Stimulated activated naive CD8-positive, alpha-beta T cell treated with anti-CD3 and anti-CD28 coated beads, Interleukin-15, Interleukin-2, amounts not matched to agents 100 ng/mL and 50 ng/mL, for 24 hours (primary cell): ENCODE measurements at regions not wholly inside any gene's neighbourhood (a gene's known extent, or its start where the extent isn't known, plus 50 kb on each side); places are given as distances from the start of the nearest gene placed in this dataset.

Experiments
- H3K27ac Mint-ChIP-seq: one replicate; pipeline ENCODE4 v1.8.0; 2021; ENCODE audit warnings: mild to moderate bottlenecking, mixed read lengths
- H3K27me3 Mint-ChIP-seq: one replicate; pipeline ENCODE4 v1.8.0; 2021; ENCODE audit warnings: mixed read lengths
- H3K36me3 Mint-ChIP-seq: one replicate; pipeline ENCODE4 v1.8.0; 2021; ENCODE audit warnings: low read depth, mixed read lengths
- H3K4me1 Mint-ChIP-seq: one replicate; pipeline ENCODE4 v1.8.0; 2021; ENCODE audit warnings: low read depth, mixed read lengths
- H3K4me3 Mint-ChIP-seq: one replicate; pipeline ENCODE4 v1.8.0; 2021; ENCODE audit warnings: mild to moderate bottlenecking, mixed read lengths
- H3K9me3 Mint-ChIP-seq: one replicate; pipeline ENCODE4 v1.8.0; 2021; ENCODE audit warnings: mixed read lengths

GRCh38 chr5:67978171-67978570, 237.4 kb upstream of the PIK3R1 start:
- no peaks in the 10 kb centered on the region for H3K9me3 Mint-ChIP-seq
- peaks cover 14% of the 10 kb centered on the region for H3K4me1 Mint-ChIP-seq
- no peaks in the 10 kb centered on the region for H3K27me3 Mint-ChIP-seq
- H3K4me3 Mint-ChIP-seq = no peak overlapping the region
- no peaks in the 10 kb centered on the region for H3K36me3 Mint-ChIP-seq
- H3K27ac Mint-ChIP-seq = no peak overlapping the region

GRCh38 chr5:67976891-67977601, 238.5 kb upstream of the PIK3R1 start:
- Mint-ChIP-seq H3K27me3 (no peaks in the 10 kb centered on the region), H3K4me1 (peaks cover 9% of the 10 kb centered on the region), H3K9me3 (no peaks in the 10 kb centered on the region), H3K27ac (no peak overlapping the region), H3K36me3 (no peaks in the 10 kb centered on the region), H3K4me3 (no peak overlapping the region)

- Mint-ChIP-seq H3K27me3 (no peaks in the 10 kb centered on the region), H3K4me1 (peaks cover 9% of the 10 kb centered on the region), H3K36me3 (no peaks in the 10 kb centered on the region), H3K9me3 (no peaks in the 10 kb centered on the region), H3K27ac (no peak overlapping the region), H3K4me3 (no peak overlapping the region)
Observed at GRCh38 chr5:67976181-67976580, 239.4 kb upstream of the PIK3R1 start.

GRCh38 chr5:67974471-67974870, 241.1 kb upstream of the PIK3R1 start:
- H3K9me3 Mint-ChIP-seq = no peaks in the 10 kb centered on the region
- H3K4me1 Mint-ChIP-seq = peaks cover 9% of the 10 kb centered on the region
- no peak overlapping the region for H3K27ac Mint-ChIP-seq
- H3K36me3 Mint-ChIP-seq = no peaks in the 10 kb centered on the region
- no peaks in the 10 kb centered on the region for H3K27me3 Mint-ChIP-seq
- H3K4me3 Mint-ChIP-seq = no peak overlapping the region

GRCh38 chr5:67974054-67974453, 241.5 kb upstream of the PIK3R1 start:
- H3K27me3 Mint-ChIP-seq = no peaks in the 10 kb centered on the region
- H3K9me3 Mint-ChIP-seq = no peaks in the 10 kb centered on the region
- H3K4me1 Mint-ChIP-seq = peaks cover 9% of the 10 kb centered on the region
- H3K4me3 Mint-ChIP-seq = no peak overlapping the region
- no peak overlapping the region for H3K27ac Mint-ChIP-seq
- H3K36me3 Mint-ChIP-seq = no peaks in the 10 kb centered on the region

GRCh38 chr5:67971971-67972821, 243.4 kb upstream of the PIK3R1 start:
- Mint-ChIP-seq H3K27ac (no peak overlapping the region), H3K4me3 (no peak overlapping the region), H3K9me3 (no peaks in the 10 kb centered on the region), H3K27me3 (no peaks in the 10 kb centered on the region), H3K36me3 (no peaks in the 10 kb centered on the region), H3K4me1 (peaks cover 9% of the 10 kb centered on the region)

GRCh38 chr5:67971223-67971830, 244.2 kb upstream of the PIK3R1 start:
- no peaks in the 10 kb centered on the region for H3K9me3 Mint-ChIP-seq
- H3K27me3 Mint-ChIP-seq = no peaks in the 10 kb centered on the region
- no peak overlapping the region for H3K27ac Mint-ChIP-seq
- no peaks in the 10 kb centered on the region for H3K36me3 Mint-ChIP-seq
- H3K4me1 Mint-ChIP-seq = peaks cover 4% of the 10 kb centered on the region
- H3K4me3 Mint-ChIP-seq = no peak overlapping the region

- no peaks in the 10 kb centered on the region for H3K27me3 Mint-ChIP-seq
- H3K36me3 Mint-ChIP-seq = no peaks in the 10 kb centered on the region
- H3K9me3 Mint-ChIP-seq = no peaks in the 10 kb centered on the region
- H3K4me1 Mint-ChIP-seq = no peaks in the 10 kb centered on the region
- H3K4me3 Mint-ChIP-seq = no peak overlapping the region
- H3K27ac Mint-ChIP-seq = no peak overlapping the region
Observed at GRCh38 chr5:67969631-67970030, 245.9 kb upstream of the PIK3R1 start.

GRCh38 chr5:67969176-67969575, 246.4 kb upstream of the PIK3R1 start:
- Mint-ChIP-seq H3K27me3 (no peaks in the 10 kb centered on the region), H3K27ac (no peak overlapping the region), H3K9me3 (no peaks in the 10 kb centered on the region), H3K36me3 (no peaks in the 10 kb centered on the region), H3K4me1 (no peaks in the 10 kb centered on the region), H3K4me3 (no peak overlapping the region)

- Mint-ChIP-seq H3K27ac (no peak overlapping the region), H3K4me1 (no peaks in the 10 kb centered on the region), H3K36me3 (no peaks in the 10 kb centered on the region), H3K4me3 (no peak overlapping the region), H3K27me3 (no peaks in the 10 kb centered on the region), H3K9me3 (no peaks in the 10 kb centered on the region)
Observed at GRCh38 chr5:67966712-67967111, 248.8 kb upstream of the PIK3R1 start.

- Mint-ChIP-seq H3K9me3 (no peaks in the 10 kb centered on the region), H3K27ac (no peak overlapping the region), H3K4me3 (no peak overlapping the region), H3K27me3 (no peaks in the 10 kb centered on the region), H3K36me3 (no peaks in the 10 kb centered on the region), H3K4me1 (no peaks in the 10 kb centered on the region)
Observed at GRCh38 chr5:67964619-67965018, 250.9 kb upstream of the PIK3R1 start.

GRCh38 chr5:67963789-67964519, 251.6 kb upstream of the PIK3R1 start:
- H3K27ac Mint-ChIP-seq = no peak overlapping the region
- H3K4me1 Mint-ChIP-seq = no peaks in the 10 kb centered on the region
- peaks cover 2% of the 10 kb centered on the region for H3K27me3 Mint-ChIP-seq
- H3K4me3 Mint-ChIP-seq = no peak overlapping the region
- H3K36me3 Mint-ChIP-seq = no peaks in the 10 kb centered on the region
- no peaks in the 10 kb centered on the region for H3K9me3 Mint-ChIP-seq

GRCh38 chr5:67960939-67961338, 254.6 kb upstream of the PIK3R1 start:
- Mint-ChIP-seq H3K27me3 (peaks cover 3% of the 10 kb centered on the region), H3K36me3 (no peaks in the 10 kb centered on the region), H3K4me3 (no peak overlapping the region)

GRCh38 chr5:67957374-67957773, 258.2 kb upstream of the PIK3R1 start:
- no peak overlapping the region for H3K27ac Mint-ChIP-seq
- H3K36me3 Mint-ChIP-seq = no peaks in the 10 kb centered on the region
- H3K4me1 Mint-ChIP-seq = no peaks in the 10 kb centered on the region
- H3K27me3 Mint-ChIP-seq = peaks cover 3% of the 10 kb centered on the region
- H3K9me3 Mint-ChIP-seq = no peaks in the 10 kb centered on the region
- no peak overlapping the region for H3K4me3 Mint-ChIP-seq

More at GRCh38 chr5:67960939-67961338, 254.6 kb upstream of the PIK3R1 start:
- Mint-ChIP-seq H3K27ac (no peak overlapping the region), H3K4me1 (no peaks in the 10 kb centered on the region), H3K9me3 (no peaks in the 10 kb centered on the region)

GRCh38 chr5:67954351-67954750, 261.2 kb upstream of the PIK3R1 start:
- Mint-ChIP-seq H3K27ac (no peak overlapping the region), H3K4me3 (no peak overlapping the region), H3K27me3 (peaks cover 3% of the 10 kb centered on the region), H3K4me1 (no peaks in the 10 kb centered on the region), H3K9me3 (no peaks in the 10 kb centered on the region), H3K36me3 (no peaks in the 10 kb centered on the region)
